ENCODE measurements at regions not wholly inside any gene's neighbourhood (a gene's known extent, or its start where the extent isn't known, plus 50 kb on each side); places are given as distances from the start of the nearest gene placed in this dataset.

DNA sequence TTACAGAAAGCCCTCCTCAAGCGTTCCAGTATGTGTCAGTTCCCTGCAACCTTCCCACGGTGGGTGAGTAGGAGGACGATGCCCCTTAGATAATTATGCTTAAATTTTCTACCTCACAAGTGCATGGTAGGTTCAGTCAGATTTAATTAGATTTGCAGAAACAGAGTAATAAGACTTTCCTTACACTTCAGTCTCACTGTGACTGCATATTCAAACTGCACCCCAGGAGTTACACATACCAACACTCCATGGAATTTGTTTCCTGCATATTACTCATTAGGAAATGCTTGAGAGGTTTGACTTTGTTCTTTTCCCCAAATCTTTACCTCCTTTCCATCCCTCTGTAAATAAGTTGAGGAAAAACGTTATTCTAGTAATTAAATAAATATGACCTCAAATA lies 108.8 kb downstream of the ARRDC4 start:
- H3K4me1 Mint-ChIP-seq (ENCODE audit: low read depth, unreplicated experiment): no peaks in the 10 kb centered on the region
- intact Hi-C loops (cut with micrococcal nuclease; ENCODE audit: unreplicated experiment): no loop called here
- peaks cover 21% of the 10 kb centered on the region for H3K27me3 Mint-ChIP-seq (ENCODE audit: unreplicated experiment)
- H3K4me3 Mint-ChIP-seq (ENCODE audit: low read depth, unreplicated experiment): no peak overlapping the region
- H3K27ac Mint-ChIP-seq (ENCODE audit: unreplicated experiment): no peak overlapping the region
- no peaks in the 10 kb centered on the region for H3K9me3 Mint-ChIP-seq (ENCODE audit: low read depth, unreplicated experiment)
- TF ChIP-seq CTCF (IDR thresholded peaks at IDR 0.05; ENCODE audit: unreplicated experiment): no peak
- no peaks in the 10 kb centered on the region for H3K36me3 Mint-ChIP-seq (ENCODE audit: insufficient read depth, unreplicated experiment)
- CTCF ChIA-PET: no interaction called here
- no TSS peak for BruUV-seq (replicated peaks)
- DNase-seq: no peak

GRCh38 chr15:98070137-98070536 lies 109.6 kb downstream of the ARRDC4 start:
- Mint-ChIP-seq H3K4me3 (ENCODE audit: low read depth, unreplicated experiment) (no peak overlapping the region), H3K9me3 (ENCODE audit: low read depth, unreplicated experiment) (no peaks in the 10 kb centered on the region), H3K4me1 (ENCODE audit: low read depth, unreplicated experiment) (no peaks in the 10 kb centered on the region), H3K36me3 (ENCODE audit: insufficient read depth, unreplicated experiment) (no peaks in the 10 kb centered on the region), H3K27ac (ENCODE audit: unreplicated experiment) (no peak overlapping the region), H3K27me3 (ENCODE audit: unreplicated experiment) (peaks cover 18% of the 10 kb centered on the region)
- TF ChIP-seq CTCF (IDR thresholded peaks at IDR 0.05; ENCODE audit: unreplicated experiment): no peak
- CTCF ChIA-PET: no interaction called here
- intact Hi-C loops (cut with micrococcal nuclease; ENCODE audit: unreplicated experiment): no loop called here
- BruUV-seq (replicated peaks): no TSS peak
- DNase-seq: no peak

DNA sequence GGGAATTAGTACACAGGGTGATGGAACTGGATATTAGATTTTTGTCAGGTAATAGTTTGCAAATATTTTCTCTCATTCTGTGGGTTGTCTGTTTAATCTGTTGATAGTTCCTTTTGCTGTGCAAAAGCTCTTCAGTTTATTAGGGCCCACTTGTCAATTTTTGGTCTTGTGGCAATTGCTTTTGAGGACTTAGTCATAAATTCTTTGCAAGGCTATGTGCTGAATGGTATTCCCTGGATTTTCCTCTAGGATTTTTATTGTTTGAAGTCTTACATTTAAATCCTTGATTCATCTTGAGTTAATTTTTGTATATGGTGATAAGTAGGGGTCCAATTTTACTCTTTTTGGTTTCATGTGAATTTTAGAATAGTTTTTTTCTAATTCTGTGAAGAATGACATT lies 111.3 kb downstream of the ARRDC4 start:
- no peak overlapping the region for H3K4me3 Mint-ChIP-seq (ENCODE audit: low read depth, unreplicated experiment)
- H3K4me1 Mint-ChIP-seq (ENCODE audit: low read depth, unreplicated experiment): peaks cover 6% of the 10 kb centered on the region
- intact Hi-C loops (cut with micrococcal nuclease; ENCODE audit: unreplicated experiment): no loop called here
- H3K27ac Mint-ChIP-seq (ENCODE audit: unreplicated experiment): no peak overlapping the region
- peaks cover 2% of the 10 kb centered on the region for H3K9me3 Mint-ChIP-seq (ENCODE audit: low read depth, unreplicated experiment)
- no peak for TF ChIP-seq CTCF (IDR thresholded peaks at IDR 0.05; ENCODE audit: unreplicated experiment)
- DNase-seq: no peak
- no TSS peak for BruUV-seq (replicated peaks)
- peaks cover 18% of the 10 kb centered on the region for H3K27me3 Mint-ChIP-seq (ENCODE audit: unreplicated experiment)
- no peaks in the 10 kb centered on the region for H3K36me3 Mint-ChIP-seq (ENCODE audit: insufficient read depth, unreplicated experiment)
- CTCF ChIA-PET: no interaction called here

GRCh38 chr15:98075441-98075840 lies 114.9 kb downstream of the ARRDC4 start:
- DNase-seq: no peak
- Mint-ChIP-seq H3K36me3 (ENCODE audit: insufficient read depth, unreplicated experiment) (no peaks in the 10 kb centered on the region), H3K27me3 (ENCODE audit: unreplicated experiment) (no peaks in the 10 kb centered on the region), H3K4me1 (ENCODE audit: low read depth, unreplicated experiment) (peaks cover 14% of the 10 kb centered on the region), H3K4me3 (ENCODE audit: low read depth, unreplicated experiment) (no peak overlapping the region), H3K9me3 (ENCODE audit: low read depth, unreplicated experiment) (peaks cover 2% of the 10 kb centered on the region), H3K27ac (ENCODE audit: unreplicated experiment) (no peak overlapping the region)
- CTCF ChIA-PET: no interaction called here
- no TSS peak for BruUV-seq (replicated peaks)
- TF ChIP-seq CTCF (IDR thresholded peaks at IDR 0.05; ENCODE audit: unreplicated experiment): no peak
- intact Hi-C loops (cut with micrococcal nuclease; ENCODE audit: unreplicated experiment): no loop called here
